Spinal cord (tissue), 9 donors: ENCODE measurements at regions not wholly inside any gene's neighbourhood (a gene's known extent, or its start where the extent isn't known, plus 50 kb on each side); places are given as distances from the start of the nearest gene placed in this dataset.

Experiments used
- DNase-seq, 6 donors: peaks; one replicate each; pipeline versions ENCODE4 v3.0.0 to v3.0.0-alpha.2; 2013 to 2015; ENCODE audit warnings: low spot score in 6 of 6, low read depth in 4 of 6
- H3K27ac ChIP-seq: one replicate; pipeline ENCODE4 v1.5.1; 2013; ENCODE audit warnings: low read depth, low read length, control low read depth
- H3K27me3 ChIP-seq: one replicate; pipeline ENCODE4 v1.6.1; 2013; ENCODE audit warnings: low read length; ENCODE audit not compliant: control insufficient read depth, insufficient read depth
- H3K36me3 ChIP-seq: one replicate; pipeline ENCODE4 v1.6.1; 2013; ENCODE audit warnings: low read length; ENCODE audit not compliant: control insufficient read depth, insufficient read depth
- H3K4me1 ChIP-seq: one replicate; pipeline ENCODE4 v1.6.1; 2013; ENCODE audit warnings: low read length; ENCODE audit not compliant: control insufficient read depth, insufficient read depth
- H3K4me3 ChIP-seq: one replicate; pipeline ENCODE4 v1.5.1; 2013; ENCODE audit warnings: low read depth, low read length, control low read depth
- H3K9me3 ChIP-seq: one replicate; pipeline ENCODE4 v1.6.1; 2013; ENCODE audit warnings: low read length; ENCODE audit not compliant: control insufficient read depth, insufficient read depth
- WGBS: methylation state at CpG from one replicate; pipeline ENCODE4 v1.1.5; 2013; ENCODE audit warnings: missing lambda C conversion rate; ENCODE audit not compliant: insufficient coverage; 5-methylcytosine and 5-hydroxymethylcytosine counted together
- donor health status: healthy.

GRCh38 chr6:45754432-45754831, 261.2 kb downstream of the CLIC5 start:
- Histone ChIP-seq H3K36me3 (no peaks in the 10 kb centered on the region), H3K4me3 (no peak overlapping the region), H3K4me1 (no peaks in the 10 kb centered on the region), H3K27me3 (no peaks in the 10 kb centered on the region), H3K27ac (no peak overlapping the region), H3K9me3 (no peaks in the 10 kb centered on the region)
- no peak for DNase-seq
- WGBS = 89% methylated on average over 7 of the region's 9 CpGs

DNA sequence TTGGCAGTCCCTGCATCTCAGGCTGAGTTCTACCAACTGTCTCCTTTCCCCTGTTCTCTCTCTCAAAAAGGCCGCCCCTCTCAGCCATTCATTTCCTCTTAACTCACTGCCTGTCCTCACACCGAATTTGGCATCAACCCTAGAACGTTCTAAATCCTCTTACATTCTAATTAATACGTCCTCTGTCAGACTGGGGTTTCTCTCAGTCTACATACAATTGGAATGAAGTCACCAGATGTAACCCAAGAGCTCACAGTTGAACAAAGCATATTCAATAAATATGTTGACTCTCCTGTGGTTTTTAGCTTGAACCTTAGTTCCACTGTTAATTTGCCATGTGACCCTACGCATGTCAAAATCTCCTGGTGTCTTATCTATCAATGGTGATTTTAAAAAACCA, 269.6 kb downstream of the CLIC5 start:
- Histone ChIP-seq H3K36me3 (no peaks in the 10 kb centered on the region), H3K27ac (no peak overlapping the region), H3K4me1 (no peaks in the 10 kb centered on the region), H3K4me3 (no peak overlapping the region), H3K9me3 (no peaks in the 10 kb centered on the region), H3K27me3 (no peaks in the 10 kb centered on the region)
- DNase-seq = no peak
- WGBS = 61% methylated on average over 3 of the region's 5 CpGs

DNA sequence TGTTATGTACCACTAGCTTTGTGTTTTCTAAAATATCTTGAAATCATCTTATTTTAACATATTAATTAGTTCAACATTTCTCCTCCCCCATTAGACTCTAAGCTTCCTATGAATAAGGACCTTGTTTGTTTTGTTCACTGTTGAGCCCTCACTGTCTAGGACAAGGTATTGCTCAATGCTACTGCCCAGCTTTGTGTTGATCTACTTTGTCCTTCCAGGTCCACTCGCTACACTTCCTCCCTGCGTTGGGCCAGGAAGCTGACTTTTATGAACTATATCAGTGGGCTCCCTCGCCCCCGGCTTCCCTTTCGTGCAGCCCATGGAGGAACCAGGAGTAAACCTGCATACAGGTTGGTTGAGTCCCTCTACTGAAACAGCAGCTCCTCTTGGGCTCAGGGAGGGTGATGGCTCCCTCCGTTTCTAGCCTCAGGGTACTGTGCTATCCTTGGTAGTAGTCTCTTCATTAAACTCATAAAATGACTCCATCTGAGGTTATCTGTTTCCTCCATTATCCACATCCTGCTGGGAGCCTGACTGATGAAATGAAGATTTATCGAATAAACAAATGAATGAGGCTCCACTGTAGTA, 272.5 kb downstream of the CLIC5 start:
- Histone ChIP-seq H3K4me1 (no peaks in the 10 kb centered on the region), H3K36me3 (no peaks in the 10 kb centered on the region)

GRCh38 chr6:45742591-45742990, 273.1 kb downstream of the CLIC5 start:
- H3K27me3 ChIP-seq = no peaks in the 10 kb centered on the region
- H3K9me3 ChIP-seq = no peaks in the 10 kb centered on the region
- WGBS = 100% methylated on average over 1 of the region's 4 CpGs
- no peak overlapping the region for H3K27ac ChIP-seq
- DNase-seq = no peak
- no peaks in the 10 kb centered on the region for H3K36me3 ChIP-seq
- H3K4me1 ChIP-seq = no peaks in the 10 kb centered on the region
- no peak overlapping the region for H3K4me3 ChIP-seq

More for the DNA sequence above, 272.5 kb downstream of the CLIC5 start:
- Histone ChIP-seq H3K9me3 (no peaks in the 10 kb centered on the region), H3K4me3 (no peak overlapping the region), H3K27ac (no peak overlapping the region), H3K27me3 (no peaks in the 10 kb centered on the region)
- DNase-seq = no peak
- 99% methylated on average over 5 of the region's 7 CpGs for WGBS

- Histone ChIP-seq H3K4me1 (no peaks in the 10 kb centered on the region), H3K9me3 (no peaks in the 10 kb centered on the region), H3K4me3 (no peak overlapping the region), H3K27me3 (no peaks in the 10 kb centered on the region), H3K36me3 (no peaks in the 10 kb centered on the region), H3K27ac (peak overlapping the region; percentile 40)
- 90% methylated on average over 3 of the region's 9 CpGs for WGBS
- DNase-seq = peak in 1 of 6 donors; percentile 31
Observed at GRCh38 chr6:45741437-45742171, 274.1 kb downstream of the CLIC5 start.

DNA sequence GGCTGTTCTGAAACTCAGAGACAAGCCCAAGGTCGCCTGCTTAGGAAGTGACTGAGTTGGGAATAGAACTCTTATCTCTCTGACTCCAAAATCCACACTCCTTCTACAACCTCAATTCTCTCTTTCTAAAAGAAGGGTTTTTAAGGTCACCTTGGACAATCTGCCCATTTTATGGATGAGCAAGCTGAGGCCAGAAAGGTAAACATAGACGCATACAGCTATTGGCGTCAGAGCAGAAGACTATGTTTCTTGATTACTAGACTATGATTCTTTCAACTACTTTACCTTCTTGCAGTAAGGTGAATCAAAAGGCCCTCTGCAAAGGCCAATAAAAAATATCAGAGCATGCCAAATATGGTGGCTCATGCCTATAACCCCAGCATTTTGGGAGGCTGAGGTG, 276.6 kb downstream of the CLIC5 start:
- no peak overlapping the region for H3K27ac ChIP-seq
- H3K9me3 ChIP-seq = no peaks in the 10 kb centered on the region
- no peaks in the 10 kb centered on the region for H3K36me3 ChIP-seq
- WGBS = no CpG with 5 or more reads among the region's 3 CpGs
- no peak for DNase-seq
- H3K4me3 ChIP-seq = no peak overlapping the region
- no peaks in the 10 kb centered on the region for H3K27me3 ChIP-seq
- no peaks in the 10 kb centered on the region for H3K4me1 ChIP-seq

DNA sequence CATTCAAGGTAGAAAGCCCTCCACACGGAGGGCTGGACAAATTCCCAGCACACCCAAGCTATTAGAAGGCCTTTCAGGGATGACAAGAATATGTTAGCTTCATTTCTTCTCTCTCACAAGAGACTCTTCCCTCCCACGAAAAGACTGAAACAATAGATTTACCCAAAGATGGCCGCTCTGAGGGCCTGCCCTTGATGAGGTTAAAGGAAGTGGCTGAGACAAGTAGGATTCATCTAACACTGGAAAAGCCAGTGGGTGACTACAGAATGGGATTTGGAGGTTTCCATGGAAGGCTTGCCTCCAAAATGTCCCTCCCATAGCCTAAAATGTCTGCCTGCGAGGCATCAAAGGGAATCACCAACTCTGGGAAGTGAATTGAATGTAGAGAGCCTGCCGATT, 277.6 kb downstream of the CLIC5 start:
- Histone ChIP-seq H3K27ac (no peak overlapping the region), H3K4me1 (no peaks in the 10 kb centered on the region), H3K27me3 (no peaks in the 10 kb centered on the region), H3K4me3 (no peak overlapping the region), H3K9me3 (no peaks in the 10 kb centered on the region), H3K36me3 (no peaks in the 10 kb centered on the region)
- no peak for DNase-seq
- WGBS = 60% methylated on average over 2 of the region's 5 CpGs

GRCh38 chr6:45737331-45738056, 278.2 kb downstream of the CLIC5 start:
- Histone ChIP-seq H3K27me3 (no peaks in the 10 kb centered on the region), H3K36me3 (no peaks in the 10 kb centered on the region), H3K4me1 (no peaks in the 10 kb centered on the region), H3K4me3 (no peak overlapping the region), H3K27ac (no peak overlapping the region), H3K9me3 (no peaks in the 10 kb centered on the region)
- DNase-seq = no peak
- 100% methylated on average over 3 of the region's 9 CpGs for WGBS

DNA sequence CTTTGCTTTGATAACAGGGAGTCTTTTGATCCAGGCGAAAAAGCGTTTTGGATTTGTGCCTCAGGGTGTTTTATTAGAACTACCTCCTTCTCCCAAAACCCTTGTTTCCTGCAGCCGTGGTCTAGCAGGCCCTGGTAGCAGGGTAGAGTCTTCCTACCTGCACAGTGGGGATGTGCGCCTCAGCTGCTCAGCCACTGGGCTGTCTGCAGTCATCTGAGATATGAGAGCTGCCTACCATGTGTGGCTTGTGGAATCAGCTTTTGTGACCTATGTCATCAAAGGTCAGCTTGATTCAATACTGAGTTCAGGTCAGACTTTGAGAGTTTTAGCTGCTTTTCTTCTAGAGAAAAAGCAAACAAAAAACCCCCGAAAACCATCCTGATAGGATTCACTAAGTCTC, 279.5 kb downstream of the CLIC5 start:
- WGBS = 94% methylated on average over 2 of the region's 5 CpGs
- Histone ChIP-seq H3K27me3 (no peaks in the 10 kb centered on the region), H3K4me3 (no peak overlapping the region), H3K27ac (no peak overlapping the region), H3K9me3 (no peaks in the 10 kb centered on the region), H3K36me3 (no peaks in the 10 kb centered on the region), H3K4me1 (no peaks in the 10 kb centered on the region)
- DNase-seq = no peak
